Karpas-422 (cell line): ENCODE measurements at regions not wholly inside any gene's neighbourhood (a gene's known extent, or its start where the extent isn't known, plus 50 kb on each side); places are given as distances from the start of the nearest gene placed in this dataset.
"Not testable (repeated sequence)": the region's sequence is repeated elsewhere in the genome, so short reads cannot be mapped to it uniquely, and the experiment has no call there.

Source experiments
- DNase-seq: peaks from one replicate; pipeline ENCODE4 v3.0.0-alpha.2; 2015
- H2AFZ ChIP-seq: fragments of 200-600 bp; sonication (generic); 2 replicates; pipeline ENCODE4 v1.6.1; 2014; ENCODE audit warnings: antibody characterized with exemption, low read length, mixed read lengths
- H3K27ac ChIP-seq: fragments of 200-600 bp; sonication (generic); 2 replicates; pipeline ENCODE4 v1.5.1; 2014; ENCODE audit warnings: mild to moderate bottlenecking, low read length, moderate library complexity
- H3K27me3 ChIP-seq: fragments of 200-600 bp; sonication (generic); 2 replicates; pipeline ENCODE4 v1.6.1; 2014; ENCODE audit warnings: low read length, mixed read lengths
- H3K36me3 ChIP-seq: fragments of 200-600 bp; sonication (generic); 2 replicates; pipeline ENCODE4 v1.6.1; 2014; ENCODE audit warnings: low read length, mixed read lengths; ENCODE audit not compliant: insufficient read depth
- H3K4me1 ChIP-seq: fragments of 200-600 bp; sonication (generic); 2 replicates; pipeline ENCODE4 v1.6.1; 2014; ENCODE audit warnings: mild to moderate bottlenecking, low read length, mixed read lengths
- H3K4me2 ChIP-seq: fragments of 200-600 bp; sonication (generic); 2 replicates; pipeline ENCODE4 v1.6.1; 2014; ENCODE audit warnings: low read length, low read depth, mild to moderate bottlenecking; ENCODE audit not compliant: poor library complexity, severe bottlenecking
- H3K4me3 ChIP-seq: fragments of 200-600 bp; sonication (generic); 2 replicates; pipeline ENCODE4 v1.5.1; 2014; ENCODE audit warnings: mild to moderate bottlenecking, antibody characterized with exemption, low read length, mixed read lengths
- H3K79me2 ChIP-seq: fragments of 200-600 bp; sonication (generic); 2 replicates; pipeline ENCODE4 v1.6.1; 2014; ENCODE audit warnings: mild to moderate bottlenecking, low read length, mixed read lengths
- H3K9ac ChIP-seq: fragments of 200-600 bp; sonication (generic); 2 replicates; pipeline ENCODE4 v1.6.0; 2014; ENCODE audit warnings: low read length
- H3K9me2 ChIP-seq: fragments of 200-600 bp; sonication (generic), shearing (Covaris generic); replicated peaks from 2 replicates; pipeline ENCODE4 v1.6.0; 2014; ENCODE audit warnings: mild to moderate bottlenecking, low read length, moderate library complexity; ENCODE audit not compliant: insufficient read depth
- H3K9me3 ChIP-seq: fragments of 300-700, 200-600 bp; sonication (generic); 2 replicates; pipeline ENCODE4 v1.6.1; 2014; ENCODE audit warnings: low read length, mixed read lengths
- H4K20me1 ChIP-seq: fragments of 200-600 bp; sonication (generic); 2 replicates; pipeline ENCODE4 v1.6.1; 2014; ENCODE audit warnings: mild to moderate bottlenecking, antibody characterized with exemption, low read length, low read depth; ENCODE audit not compliant: insufficient read depth

GRCh38 chr4:10388146-10388545, 69.1 kb downstream of the ZNF518B start:
- H3K4me1 ChIP-seq, H3K9me3 ChIP-seq, H3K9me2 ChIP-seq, H3K79me2 ChIP-seq, H3K36me3 ChIP-seq, H4K20me1 ChIP-seq, H3K27ac ChIP-seq, H3K27me3 ChIP-seq, H3K4me2 ChIP-seq, H3K4me3 ChIP-seq, H3K9ac ChIP-seq, H2AFZ ChIP-seq, DNase-seq: not testable (repeated sequence)

- Histone ChIP-seq H3K9me3 (no peaks in the 10 kb centered on the region), H2AFZ (no peak overlapping the region), H4K20me1 (no peaks in the 10 kb centered on the region), H3K79me2 (no peaks in the 10 kb centered on the region), H3K9me2 (no peaks in the 10 kb centered on the region), H3K27me3 (no peaks in the 10 kb centered on the region), H3K36me3 (no peaks in the 10 kb centered on the region), H3K4me2 (no peak overlapping the region), H3K27ac (no peak overlapping the region), H3K4me3 (no peak overlapping the region), H3K9ac (no peak overlapping the region), H3K4me1 (no peaks in the 10 kb centered on the region)
- DNase-seq: no peak
These were observed 71.2 kb downstream of the ZNF518B start for GRCh38 chr4:10385994-10386394.

GRCh38 chr4:10384974-10385373, 72.3 kb downstream of the ZNF518B start:
- DNase-seq: no peak
- no peak overlapping the region for H3K4me3 ChIP-seq

GRCh38 chr4:10383417-10383816, 73.8 kb downstream of the ZNF518B start:
- Histone ChIP-seq H3K27me3 (no peaks in the 10 kb centered on the region), H3K4me3 (no peak overlapping the region)

More at GRCh38 chr4:10384974-10385373, 72.3 kb downstream of the ZNF518B start:
- no peak overlapping the region for H3K9ac ChIP-seq
- H4K20me1 ChIP-seq: no peaks in the 10 kb centered on the region
- no peaks in the 10 kb centered on the region for H3K79me2 ChIP-seq
- no peaks in the 10 kb centered on the region for H3K9me2 ChIP-seq
- no peak overlapping the region for H2AFZ ChIP-seq
- H3K36me3 ChIP-seq: no peaks in the 10 kb centered on the region
- no peak overlapping the region for H3K4me2 ChIP-seq
- no peak overlapping the region for H3K27ac ChIP-seq
- no peaks in the 10 kb centered on the region for H3K9me3 ChIP-seq
- no peaks in the 10 kb centered on the region for H3K27me3 ChIP-seq
- H3K4me1 ChIP-seq: no peaks in the 10 kb centered on the region

GRCh38 chr4:10382171-10382570, 75.1 kb downstream of the ZNF518B start:
- not testable (repeated sequence) for H3K27ac ChIP-seq, H3K9me2 ChIP-seq, H3K4me2 ChIP-seq

More at GRCh38 chr4:10383417-10383816, 73.8 kb downstream of the ZNF518B start:
- H3K9me2 ChIP-seq: no peaks in the 10 kb centered on the region
- H4K20me1 ChIP-seq: no peaks in the 10 kb centered on the region
- DNase-seq: no peak
- no peak overlapping the region for H2AFZ ChIP-seq
- no peak overlapping the region for H3K27ac ChIP-seq
- H3K4me2 ChIP-seq: no peak overlapping the region
- H3K4me1 ChIP-seq: no peaks in the 10 kb centered on the region
- no peaks in the 10 kb centered on the region for H3K9me3 ChIP-seq
- H3K36me3 ChIP-seq: no peaks in the 10 kb centered on the region
- H3K79me2 ChIP-seq: no peaks in the 10 kb centered on the region
- H3K9ac ChIP-seq: no peak overlapping the region

GRCh38 chr4:10381146-10381545, 76.1 kb downstream of the ZNF518B start:
- Histone ChIP-seq H3K4me2 (no peak overlapping the region), H3K9me3 (no peaks in the 10 kb centered on the region), H3K27me3 (no peaks in the 10 kb centered on the region), H3K9me2 (no peaks in the 10 kb centered on the region), H3K27ac (no peak overlapping the region), H3K79me2 (no peaks in the 10 kb centered on the region), H2AFZ (no peak overlapping the region), H4K20me1 (no peaks in the 10 kb centered on the region), H3K36me3 (no peaks in the 10 kb centered on the region), H3K4me1 (no peaks in the 10 kb centered on the region), H3K9ac (no peak overlapping the region), H3K4me3 (no peak overlapping the region)
- DNase-seq: no peak

More at GRCh38 chr4:10382171-10382570, 75.1 kb downstream of the ZNF518B start:
- H3K4me1 ChIP-seq, H3K79me2 ChIP-seq, H3K9ac ChIP-seq, H2AFZ ChIP-seq, DNase-seq, H3K36me3 ChIP-seq, H3K27me3 ChIP-seq, H4K20me1 ChIP-seq, H3K9me3 ChIP-seq, H3K4me3 ChIP-seq: not testable (repeated sequence)

- Histone ChIP-seq H3K9ac (no peak overlapping the region), H3K9me2 (no peaks in the 10 kb centered on the region), H3K27ac (no peak overlapping the region), H3K9me3 (no peaks in the 10 kb centered on the region), H3K79me2 (no peaks in the 10 kb centered on the region), H2AFZ (no peak overlapping the region), H3K4me1 (no peaks in the 10 kb centered on the region), H3K4me3 (no peak overlapping the region), H4K20me1 (no peaks in the 10 kb centered on the region), H3K27me3 (no peaks in the 10 kb centered on the region), H3K36me3 (no peaks in the 10 kb centered on the region), H3K4me2 (no peak overlapping the region)
- no peak for DNase-seq
These were observed 76.5 kb downstream of the ZNF518B start for GRCh38 chr4:10380735-10381134.

- Histone ChIP-seq H3K27ac (no peak overlapping the region), H3K4me1 (no peaks in the 10 kb centered on the region), H3K4me2 (no peak overlapping the region), H3K79me2 (no peaks in the 10 kb centered on the region), H2AFZ (no peak overlapping the region), H4K20me1 (no peaks in the 10 kb centered on the region), H3K9me3 (no peaks in the 10 kb centered on the region), H3K4me3 (no peak overlapping the region), H3K27me3 (no peaks in the 10 kb centered on the region), H3K9me2 (no peaks in the 10 kb centered on the region), H3K9ac (no peak overlapping the region), H3K36me3 (no peaks in the 10 kb centered on the region)
- no peak for DNase-seq
These were observed 85.3 kb downstream of the ZNF518B start for GRCh38 chr4:10371869-10372471.

GRCh38 chr4:10371121-10371520, 86.1 kb downstream of the ZNF518B start:
- DNase-seq: no peak
- H2AFZ ChIP-seq: no peak overlapping the region
- no peak overlapping the region for H3K27ac ChIP-seq
- H3K36me3 ChIP-seq: no peaks in the 10 kb centered on the region
- H3K4me3 ChIP-seq: no peak overlapping the region
- H4K20me1 ChIP-seq: no peaks in the 10 kb centered on the region
- H3K4me2 ChIP-seq: no peak overlapping the region
- H3K9ac ChIP-seq: no peak overlapping the region
- H3K4me1 ChIP-seq: no peaks in the 10 kb centered on the region
- no peaks in the 10 kb centered on the region for H3K9me2 ChIP-seq
- no peaks in the 10 kb centered on the region for H3K79me2 ChIP-seq
- H3K27me3 ChIP-seq: no peaks in the 10 kb centered on the region
- H3K9me3 ChIP-seq: no peaks in the 10 kb centered on the region
